Liver (tissue), 8 donors: ENCODE measurements at regions not wholly inside any gene's neighbourhood (a gene's known extent, or its start where the extent isn't known, plus 50 kb on each side); places are given as distances from the start of the nearest gene placed in this dataset.

Experiments used
- DNase-seq: peaks from one replicate; pipeline ENCODE4 v3.0.0-alpha.2; 2017; ENCODE audit warnings: low spot score
- H3K27ac ChIP-seq, 2 donors: one replicate each; pipeline ENCODE4 v1.7.0; 2013; ENCODE audit warnings: inconsistent platforms in 2 of 2, low read length in 2 of 2, control low read depth in 1 of 2, low read depth in 1 of 2, mild to moderate bottlenecking in 1 of 2
- H3K27me3 ChIP-seq, 4 donors: one replicate each; pipeline versions ENCODE4 v1.6.1 to v1.7.0; 2013; ENCODE audit warnings: low read length in 3 of 4, inconsistent platforms in 1 of 4, mild to moderate bottlenecking in 1 of 4, moderate library complexity in 1 of 4; ENCODE audit not compliant: control insufficient read depth in 4 of 4, insufficient read depth in 4 of 4
- H3K36me3 ChIP-seq, 4 donors: one replicate each; pipeline versions ENCODE4 v1.6.1 to v1.7.0; 2013; ENCODE audit warnings: low read length in 3 of 4, mild to moderate bottlenecking in 3 of 4, low read depth in 1 of 4, moderate library complexity in 1 of 4; ENCODE audit not compliant: control insufficient read depth in 4 of 4, insufficient read depth in 3 of 4
- H3K4me1 ChIP-seq, 4 donors: one replicate each; pipeline versions ENCODE4 v1.6.1 to v1.7.0; 2013; ENCODE audit warnings: low read length in 3 of 4, mild to moderate bottlenecking in 3 of 4, moderate library complexity in 1 of 4; ENCODE audit not compliant: control insufficient read depth in 4 of 4, insufficient read depth in 4 of 4
- H3K4me3 ChIP-seq, 3 donors: one replicate each; pipeline versions ENCODE4 v1.6.1 to v1.7.0; 2013; ENCODE audit warnings: low read length in 3 of 3, control low read depth in 1 of 3, low read depth in 1 of 3, mild to moderate bottlenecking in 1 of 3
- H3K9ac ChIP-seq, 2 donors: one replicate each; pipeline ENCODE4 v1.7.0; 2013; ENCODE audit warnings: low read length in 2 of 2, mild to moderate bottlenecking in 2 of 2, moderate library complexity in 2 of 2, control low read depth in 1 of 2, low read depth in 1 of 2
- H3K9me3 ChIP-seq, 4 donors: one replicate each; pipeline versions ENCODE4 v1.6.1 to v1.7.0; 2013; ENCODE audit warnings: low read length in 3 of 4; ENCODE audit not compliant: control insufficient read depth in 4 of 4
- CTCF ChIP-seq: fragments of 150-350 bp; IDR thresholded peaks from 2 replicates; pipeline ENCODE4 v1.5.1; 2017; ENCODE audit warnings: improper control_type of control experiment, low read depth, low read length; ENCODE audit not compliant: missing input control
- FOXA2 ChIP-seq: IDR thresholded peaks from 2 replicates; pipeline ENCODE4 v1.6.1; 2016; ENCODE audit warnings: antibody characterized with exemption
- GABPA ChIP-seq, 2 donors: IDR thresholded peaks in 1 of 2; conservative IDR thresholded peaks in 1 of 2; 2 replicates each; pipeline ENCODE4 v1.6.1; 2016; ENCODE audit warnings: antibody characterized with exemption in 2 of 2, mild to moderate bottlenecking in 1 of 2, moderate library complexity in 1 of 2
- HNF4A ChIP-seq, 2 donors: conservative IDR thresholded peaks; 2 replicates each; pipeline ENCODE4 v1.6.1; 2016; ENCODE audit warnings: antibody characterized with exemption in 2 of 2, mild to moderate bottlenecking in 2 of 2
- HNF4G ChIP-seq: IDR thresholded peaks from 2 replicates; pipeline ENCODE4 v1.6.1; 2016; ENCODE audit warnings: antibody characterized with exemption
- NR2F2 ChIP-seq: IDR thresholded peaks from 2 replicates; pipeline ENCODE4 v1.6.1; 2016; ENCODE audit warnings: antibody characterized with exemption
- REST ChIP-seq: IDR thresholded peaks from 2 replicates; pipeline ENCODE4 v1.6.1; 2016; ENCODE audit warnings: antibody characterized with exemption, mild to moderate bottlenecking
- RXRA ChIP-seq, 2 donors: IDR thresholded peaks; 2 replicates each; pipeline ENCODE4 v1.6.1; 2017 to 2018; ENCODE audit warnings: antibody characterized with exemption in 2 of 2, mild to moderate bottlenecking in 1 of 2
- SP1 ChIP-seq: IDR thresholded peaks from 2 replicates; pipeline ENCODE4 v1.6.1; 2018; ENCODE audit warnings: antibody characterized with exemption, mild to moderate bottlenecking
- TAF1 ChIP-seq: conservative IDR thresholded peaks from 2 replicates; pipeline ENCODE4 v1.6.1; 2016; ENCODE audit warnings: antibody characterized with exemption, mild to moderate bottlenecking
- WGBS: extraction: QIAGEN DNeasy Blood & Tissue Kit; methylation state at CpG from one replicate; pipeline ENCODE4 v1.1.7; 2013; 5-methylcytosine and 5-hydroxymethylcytosine counted together
- donor health status: healthy.
- donor health status: healthy.
- donor health status: healthy.
- donor health status: healthy.
- donor health status: healthy.

GRCh38 chr21:27695246-27695645 is 728.4 kb upstream of the ADAMTS5 start:
- Histone ChIP-seq H3K9ac (no peak overlapping the region), H3K36me3 (no peaks in the 10 kb centered on the region), H3K4me3 (no peak overlapping the region), H3K27me3 (peaks cover 0 to 3% (median 0%) of the 10 kb centered on the region in 4 donors), H3K4me1 (no peaks in the 10 kb centered on the region), H3K27ac (no peak overlapping the region), H3K9me3 (no peaks in the 10 kb centered on the region)
- TF ChIP-seq HNF4A (conservative IDR thresholded peaks at IDR 0.05) (no peak), FOXA2 (no peak)
- DNase-seq = no peak
- WGBS = 86% methylated on average over 1 of the region's 1 CpG

- DNase-seq = no peak
- no peak overlapping the region for H3K4me3 ChIP-seq
- no peak for TF ChIP-seq RXRA (IDR thresholded peaks at IDR 0.05)
- TF ChIP-seq NR2F2 = no peak
- no peak for TF ChIP-seq GABPA (IDR thresholded peaks at IDR 0.05 in 1 of 2, conservative IDR thresholded peaks at IDR 0.05 in 1 of 2)
- TF ChIP-seq HNF4G = no peak
- TF ChIP-seq FOXA2 = no peak
- no peak for TF ChIP-seq HNF4A (conservative IDR thresholded peaks at IDR 0.05)
- TF ChIP-seq CTCF = no peak
- TF ChIP-seq REST = no peak
- no peak for TF ChIP-seq TAF1
- no peaks in the 10 kb centered on the region for H3K4me1 ChIP-seq
- no peaks in the 10 kb centered on the region for H3K9me3 ChIP-seq
- no peaks in the 10 kb centered on the region for H3K36me3 ChIP-seq
- no peak overlapping the region for H3K27ac ChIP-seq
- 69% methylated on average over 4 of the region's 4 CpGs for WGBS
- H3K9ac ChIP-seq = no peak overlapping the region
- peaks cover 0 to 3% (median 0%) of the 10 kb centered on the region in 4 donors for H3K27me3 ChIP-seq
These were observed 727.8 kb upstream of the ADAMTS5 start for GRCh38 chr21:27694667-27695066.

GRCh38 chr21:27693376-27693775 is 726.5 kb upstream of the ADAMTS5 start:
- no peak overlapping the region for H3K9ac ChIP-seq
- H3K4me1 ChIP-seq = no peaks in the 10 kb centered on the region
- no peak for DNase-seq
- H3K9me3 ChIP-seq = no peaks in the 10 kb centered on the region
- 79% methylated on average over 6 of the region's 6 CpGs for WGBS
- no peak overlapping the region for H3K27ac ChIP-seq
- peaks cover 0 to 3% (median 0%) of the 10 kb centered on the region in 4 donors for H3K27me3 ChIP-seq
- H3K36me3 ChIP-seq = no peaks in the 10 kb centered on the region
- no peak overlapping the region for H3K4me3 ChIP-seq
- TF ChIP-seq TAF1 (no peak), SP1 (no peak)
